Esophagus (tissue), 2 donors: ENCODE measurements at regions not wholly inside any gene's neighbourhood (a gene's known extent, or its start where the extent isn't known, plus 50 kb on each side); places are given as distances from the start of the nearest gene placed in this dataset.

Source experiments
- H3K27ac ChIP-seq, 2 donors: one replicate each; pipeline ENCODE4 v1.5.1; 2013; ENCODE audit warnings: low read depth in 2 of 2, mild to moderate bottlenecking in 2 of 2, inconsistent platforms in 1 of 2, low read length in 1 of 2, moderate library complexity in 1 of 2
- H3K27me3 ChIP-seq, 2 donors: one replicate each; pipeline ENCODE4 v1.6.1; 2013; ENCODE audit warnings: low read length in 2 of 2, control low read depth in 1 of 2, mild to moderate bottlenecking in 1 of 2; ENCODE audit not compliant: insufficient read depth in 2 of 2, control insufficient read depth in 1 of 2
- H3K36me3 ChIP-seq, 2 donors: one replicate each; pipeline ENCODE4 v1.6.1; 2013; ENCODE audit warnings: low read length in 1 of 2; ENCODE audit not compliant: control insufficient read depth in 2 of 2, insufficient read depth in 2 of 2
- H3K4me1 ChIP-seq, 2 donors: one replicate each; pipeline ENCODE4 v1.6.1; 2013; ENCODE audit warnings: low read length in 1 of 2; ENCODE audit not compliant: control insufficient read depth in 2 of 2, insufficient read depth in 2 of 2
- H3K4me3 ChIP-seq, 2 donors: one replicate each; pipeline ENCODE4 v1.5.1; 2013; ENCODE audit warnings: low read length in 2 of 2, mild to moderate bottlenecking in 2 of 2, low read depth in 1 of 2, moderate library complexity in 1 of 2
- H3K9me3 ChIP-seq, 2 donors: one replicate each; pipeline ENCODE4 v1.6.1; 2013; ENCODE audit warnings: mild to moderate bottlenecking in 2 of 2, low read depth in 1 of 2, low read length in 1 of 2, moderate library complexity in 1 of 2; ENCODE audit not compliant: control insufficient read depth in 2 of 2, insufficient read depth in 1 of 2
- WGBS, 2 donors: extraction: QIAGEN DNeasy Blood & Tissue Kit; methylation state at CpG; one replicate each; pipeline ENCODE4 v1.1.7; 2013; 5-methylcytosine and 5-hydroxymethylcytosine counted together
- donor health status: healthy with polysubstance abuse.
- donor health status: Bipolar disorder and iron deficiency.

- Histone ChIP-seq H3K36me3 (no peaks in the 10 kb centered on the region), H3K4me1 (no peaks in the 10 kb centered on the region), H3K27ac (no peak overlapping the region), H3K27me3 (no peaks in the 10 kb centered on the region), H3K4me3 (no peak overlapping the region), H3K9me3 (no peaks in the 10 kb centered on the region)
- 78 to 87% methylated on average over 8 of the region's 8 CpGs for WGBS, 2 donors
Measured at GRCh38 chr6:3536901-3537300, 80.1 kb upstream of the SLC22A23 start.

- Histone ChIP-seq H3K27ac (no peak overlapping the region), H3K4me3 (no peak overlapping the region), H3K9me3 (no peaks in the 10 kb centered on the region), H3K36me3 (no peaks in the 10 kb centered on the region), H3K27me3 (no peaks in the 10 kb centered on the region), H3K4me1 (no peaks in the 10 kb centered on the region)
- WGBS, 2 donors, result 62 to 72% methylated on average over 19 of the region's 19 CpGs
Measured at GRCh38 chr6:3535776-3536435, 79.1 kb upstream of the SLC22A23 start.

- H3K4me1 ChIP-seq, result no peaks in the 10 kb centered on the region
- H3K9me3 ChIP-seq, result no peaks in the 10 kb centered on the region
- 51 to 53% methylated on average over 4 of the region's 4 CpGs for WGBS, 2 donors
- H3K36me3 ChIP-seq, result no peaks in the 10 kb centered on the region
- no peak overlapping the region for H3K4me3 ChIP-seq
- no peaks in the 10 kb centered on the region for H3K27me3 ChIP-seq
- no peak overlapping the region for H3K27ac ChIP-seq
Measured at GRCh38 chr6:3535033-3535775, 78.4 kb upstream of the SLC22A23 start.

- H3K27me3 ChIP-seq, result no peaks in the 10 kb centered on the region
- no peaks in the 10 kb centered on the region for H3K36me3 ChIP-seq
- 86 to 89% methylated on average over 4 of the region's 4 CpGs for WGBS, 2 donors
- H3K4me3 ChIP-seq, result no peak overlapping the region
- H3K4me1 ChIP-seq, result no peaks in the 10 kb centered on the region
- H3K27ac ChIP-seq, result no peak overlapping the region
- no peaks in the 10 kb centered on the region for H3K9me3 ChIP-seq
Measured at GRCh38 chr6:3534599-3534998, 77.7 kb upstream of the SLC22A23 start.

GRCh38 chr6:3533981-3534380 lies 77.1 kb upstream of the SLC22A23 start:
- no peaks in the 10 kb centered on the region for H3K9me3 ChIP-seq
- H3K27ac ChIP-seq, result no peak overlapping the region
- 75 to 90% methylated on average over 6 of the region's 6 CpGs for WGBS, 2 donors
- H3K4me1 ChIP-seq, result no peaks in the 10 kb centered on the region
- no peaks in the 10 kb centered on the region for H3K27me3 ChIP-seq
- no peak overlapping the region for H3K4me3 ChIP-seq
- H3K36me3 ChIP-seq, result no peaks in the 10 kb centered on the region

- Histone ChIP-seq H3K27ac (no peak overlapping the region), H3K4me1 (no peaks in the 10 kb centered on the region), H3K4me3 (no peak overlapping the region), H3K36me3 (no peaks in the 10 kb centered on the region), H3K9me3 (no peaks in the 10 kb centered on the region), H3K27me3 (no peaks in the 10 kb centered on the region)
- WGBS, 2 donors, result 79 to 81% methylated on average over 5 of the region's 5 CpGs
Measured at GRCh38 chr6:3532296-3532916, 75.6 kb upstream of the SLC22A23 start.

GRCh38 chr6:3531481-3531880 lies 74.6 kb upstream of the SLC22A23 start:
- peaks cover 0 to 5% of the 10 kb centered on the region in 2 donors for H3K4me1 ChIP-seq
- no peaks in the 10 kb centered on the region for H3K36me3 ChIP-seq
- H3K9me3 ChIP-seq, result no peaks in the 10 kb centered on the region
- H3K27ac ChIP-seq, result no peak overlapping the region
- WGBS, 2 donors, result 89% methylated on average over 7 of the region's 7 CpGs
- H3K4me3 ChIP-seq, result no peak overlapping the region
- no peaks in the 10 kb centered on the region for H3K27me3 ChIP-seq

- Histone ChIP-seq H3K27me3 (no peaks in the 10 kb centered on the region), H3K4me3 (no peak overlapping the region), H3K36me3 (no peaks in the 10 kb centered on the region), H3K4me1 (peaks cover 3 to 13% of the 10 kb centered on the region in 2 donors), H3K27ac (no peak overlapping the region), H3K9me3 (no peaks in the 10 kb centered on the region)
- WGBS, 2 donors, result 88% methylated on average over 10 of the region's 10 CpGs
Measured at GRCh38 chr6:3530515-3530914, 73.7 kb upstream of the SLC22A23 start.

- H3K4me3 ChIP-seq, result no peak overlapping the region
- H3K36me3 ChIP-seq, result no peaks in the 10 kb centered on the region
- H3K4me1 ChIP-seq, result peaks cover 3 to 14% of the 10 kb centered on the region in 2 donors
- WGBS, 2 donors, result 83 to 90% methylated on average over 3 of the region's 3 CpGs
- no peaks in the 10 kb centered on the region for H3K9me3 ChIP-seq
- no peak overlapping the region for H3K27ac ChIP-seq
- H3K27me3 ChIP-seq, result no peaks in the 10 kb centered on the region
Measured at GRCh38 chr6:3529721-3530120, 72.9 kb upstream of the SLC22A23 start.
